ENCODE measurements at regions not wholly inside any gene's neighbourhood (a gene's known extent, or its start where the extent isn't known, plus 50 kb on each side); places are given as distances from the start of the nearest gene placed in this dataset.
A peak's percentile ranks its signal among the peaks of the same experiment; 100 is the strongest.

GRCh38 chr20:48314925-48315592 is 512.7 kb downstream of the PREX1 start:
- H3K4me3 ChIP-seq, result no peak overlapping the region
- ATAC-seq (no peak), DNase-seq (no peak)
- no peaks in the 10 kb centered on the region for H3K9me3 ChIP-seq
- H3K36me3 ChIP-seq, result no peaks in the 10 kb centered on the region
- intact Hi-C loops (cut with DNase I), result no loop called here
- no peaks in the 10 kb centered on the region for H3K4me1 ChIP-seq
- H3K27ac ChIP-seq, result no peak overlapping the region
- no peak for TF ChIP-seq CTCF (IDR thresholded peaks at IDR 0.05)
- no peaks in the 10 kb centered on the region for H3K27me3 ChIP-seq

GRCh38 chr20:48313324-48313723 is 514.5 kb downstream of the PREX1 start:
- Histone ChIP-seq H3K36me3 (no peaks in the 10 kb centered on the region), H3K27ac (no peak overlapping the region), H3K4me1 (no peaks in the 10 kb centered on the region), H3K4me3 (no peak overlapping the region), H3K9me3 (no peaks in the 10 kb centered on the region), H3K27me3 (no peaks in the 10 kb centered on the region)
- ATAC-seq (no peak), DNase-seq (no peak)
- intact Hi-C loops (cut with DNase I), result no loop called here
- TF ChIP-seq CTCF (IDR thresholded peaks at IDR 0.05), result no peak

GRCh38 chr20:48311956-48312355 is 515.8 kb downstream of the PREX1 start:
- Histone ChIP-seq H3K4me3 (no peak overlapping the region), H3K27me3 (no peaks in the 10 kb centered on the region), H3K4me1 (no peaks in the 10 kb centered on the region), H3K27ac (no peak overlapping the region), H3K36me3 (no peaks in the 10 kb centered on the region), H3K9me3 (no peaks in the 10 kb centered on the region)
- no peak for TF ChIP-seq CTCF (IDR thresholded peaks at IDR 0.05)
- ATAC-seq (no peak), DNase-seq (no peak)
- intact Hi-C loops (cut with DNase I), result no loop called here

GRCh38 chr20:48310305-48310704 is 517.5 kb downstream of the PREX1 start:
- intact Hi-C loops (cut with DNase I), result no loop called here
- peak in 1 of 4 donors; percentile 28 for DNase-seq

GRCh38 chr20:48309293-48309692 is 518.5 kb downstream of the PREX1 start:
- intact Hi-C loops (cut with DNase I), result no loop called here
- H3K36me3 ChIP-seq, result no peaks in the 10 kb centered on the region
- H3K27me3 ChIP-seq, result no peaks in the 10 kb centered on the region
- H3K27ac ChIP-seq, result no peak overlapping the region
- DNase-seq (no peak), ATAC-seq (no peak)
- no peaks in the 10 kb centered on the region for H3K4me1 ChIP-seq
- no peak overlapping the region for H3K4me3 ChIP-seq
- H3K9me3 ChIP-seq, result no peaks in the 10 kb centered on the region
- TF ChIP-seq CTCF (IDR thresholded peaks at IDR 0.05), result no peak

More at GRCh38 chr20:48310305-48310704, 517.5 kb downstream of the PREX1 start:
- Histone ChIP-seq H3K27ac (no peak overlapping the region), H3K27me3 (no peaks in the 10 kb centered on the region), H3K4me3 (no peak overlapping the region), H3K36me3 (no peaks in the 10 kb centered on the region), H3K9me3 (no peaks in the 10 kb centered on the region), H3K4me1 (no peaks in the 10 kb centered on the region)
- no peak for TF ChIP-seq CTCF (IDR thresholded peaks at IDR 0.05)
- no peak for ATAC-seq
